ENCODE measurements at regions not wholly inside any gene's neighbourhood (a gene's known extent, or its start where the extent isn't known, plus 50 kb on each side); places are given as distances from the start of the nearest gene placed in this dataset.

GRCh38 chr14:88992011-88992410, 167.6 kb downstream of the TTC8 start:
- TF ChIP-seq, protein P1, sequence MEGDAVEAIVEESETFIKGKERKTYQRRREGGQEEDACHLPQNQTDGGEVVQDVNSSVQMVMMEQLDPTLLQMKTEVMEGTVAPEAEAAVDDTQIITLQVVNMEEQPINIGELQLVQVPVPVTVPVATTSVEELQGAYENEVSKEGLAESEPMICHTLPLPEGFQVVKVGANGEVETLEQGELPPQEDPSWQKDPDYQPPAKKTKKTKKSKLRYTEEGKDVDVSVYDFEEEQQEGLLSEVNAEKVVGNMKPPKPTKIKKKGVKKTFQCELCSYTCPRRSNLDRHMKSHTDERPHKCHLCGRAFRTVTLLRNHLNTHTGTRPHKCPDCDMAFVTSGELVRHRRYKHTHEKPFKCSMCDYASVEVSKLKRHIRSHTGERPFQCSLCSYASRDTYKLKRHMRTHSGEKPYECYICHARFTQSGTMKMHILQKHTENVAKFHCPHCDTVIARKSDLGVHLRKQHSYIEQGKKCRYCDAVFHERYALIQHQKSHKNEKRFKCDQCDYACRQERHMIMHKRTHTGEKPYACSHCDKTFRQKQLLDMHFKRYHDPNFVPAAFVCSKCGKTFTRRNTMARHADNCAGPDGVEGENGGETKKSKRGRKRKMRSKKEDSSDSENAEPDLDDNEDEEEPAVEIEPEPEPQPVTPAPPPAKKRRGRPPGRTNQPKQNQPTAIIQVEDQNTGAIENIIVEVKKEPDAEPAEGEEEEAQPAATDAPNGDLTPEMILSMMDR (IDR thresholded peaks at IDR 0.05): no peak
- no peak for TF ChIP-seq POLR2A (IDR thresholded peaks at IDR 0.05)

Measured in breast epithelium (tissue), 3 donors.